OCI-LY7 (cell line): ENCODE measurements at regions not wholly inside any gene's neighbourhood (a gene's known extent, or its start where the extent isn't known, plus 50 kb on each side); places are given as distances from the start of the nearest gene placed in this dataset.

Source experiments
- BruUV-seq: library from RNA; stranded (reverse); fragments of 400-500 nt; replicated peaks from 2 replicates; lab custom pipeline; 2021; lab: Mats Ljungman, UMichigan
- CTCF ChIA-PET: fragments of 300-600 bp; sonication (Branson Sonifier 250); formaldehyde crosslinking; loops from one replicate; lab custom pipeline; 2022; ENCODE audit warnings: antibody characterized with exemption; ENCODE audit not compliant: unreplicated experiment; lab: Charles Lee
- POLR2A ChIA-PET: fragments of 300-600 bp; sonication (Branson Sonifier 250); formaldehyde crosslinking; loops from one replicate; lab custom pipeline; 2022; ENCODE audit warnings: antibody characterized with exemption; lab: Charles Lee
- DNase-seq: peaks from one replicate; pipeline ENCODE4 v3.0.0-alpha.2; 2015; ENCODE audit warnings: low spot score
- H2AFZ ChIP-seq: fragments of 200-600 bp; sonication (generic), shearing (Covaris generic); 2 replicates; pipeline ENCODE4 v1.6.1; 2014; ENCODE audit warnings: mild to moderate bottlenecking, antibody characterized with exemption, low read length, moderate library complexity
- H3K27ac ChIP-seq: fragments of 200-600 bp; sonication (generic); 2 replicates; pipeline ENCODE4 v1.5.1; 2014; ENCODE audit warnings: mixed run types, low read depth, mild to moderate bottlenecking, moderate library complexity, low read length, inconsistent platforms; ENCODE audit not compliant: poor library complexity, severe bottlenecking
- H3K36me3 ChIP-seq: fragments of 200-600 bp; sonication (generic); 2 replicates; pipeline ENCODE4 v1.6.1; 2014; ENCODE audit warnings: mild to moderate bottlenecking, antibody characterized with exemption, low read length, moderate library complexity, mixed read lengths; ENCODE audit not compliant: insufficient read depth
- H3K4me1 ChIP-seq: fragments of 200-600 bp; sonication (generic); 2 replicates; pipeline ENCODE4 v1.5.1; 2014; ENCODE audit warnings: mild to moderate bottlenecking, low read length; ENCODE audit not compliant: insufficient read depth, poor library complexity, severe bottlenecking
- H3K4me2 ChIP-seq: fragments of 200-600 bp; sonication (generic); 2 replicates; pipeline ENCODE4 v1.6.1; 2014; ENCODE audit warnings: mild to moderate bottlenecking, low read length
- H3K4me3 ChIP-seq: fragments of 200-600 bp; sonication (generic); 2 replicates; pipeline ENCODE4 v1.5.1; 2014; ENCODE audit warnings: mild to moderate bottlenecking, low read depth, low read length; ENCODE audit not compliant: poor library complexity, severe bottlenecking
- H3K79me2 ChIP-seq: fragments of 200-600 bp; sonication (generic); 2 replicates; pipeline ENCODE4 v1.6.1; 2016; ENCODE audit warnings: low read depth, mild to moderate bottlenecking, low read length, moderate library complexity, mixed read lengths; ENCODE audit not compliant: insufficient read depth
- H3K9me2 ChIP-seq: fragments of 200-600 bp; sonication (generic); 2 replicates; pipeline ENCODE4 v1.6.1; 2016; ENCODE audit warnings: mild to moderate bottlenecking, low read length, mixed read lengths; ENCODE audit not compliant: insufficient read depth
- H3K9me3 ChIP-seq: fragments of 200-600 bp; sonication (generic); 2 replicates; pipeline ENCODE4 v1.6.1; 2014; ENCODE audit warnings: mild to moderate bottlenecking, mixed run types, low read length, mixed read lengths
- H4K20me1 ChIP-seq: fragments of 200-600 bp; sonication (generic); 2 replicates; pipeline ENCODE4 v1.6.1; 2014; ENCODE audit warnings: mild to moderate bottlenecking, antibody characterized with exemption, low read length, moderate library complexity, mixed read lengths; ENCODE audit not compliant: insufficient read depth
- CTCF ChIP-seq: fragments of 200-600 bp; sonication (generic); conservative IDR thresholded peaks from 2 replicates; pipeline ENCODE4 v1.5.1; 2014; ENCODE audit warnings: mild to moderate bottlenecking, antibody characterized with exemption, low read length, moderate library complexity, mixed read lengths
- EZH2phosphoT487 ChIP-seq: fragments of 200-600 bp; sonication (generic); IDR thresholded peaks from 2 replicates; pipeline ENCODE4 v1.6.1; 2018; ENCODE audit warnings: low read depth, borderline replicate concordance, mild to moderate bottlenecking, mixed run types, antibody characterized with exemption, low read length, moderate library complexity, mixed read lengths
- intact Hi-C: fragments of 100-400 bp; cut with micrococcal nuclease; formaldehyde crosslinking; loops from one replicate; pipeline ENCODE4 v1.10.0; 2022; ENCODE audit not compliant: unreplicated experiment

DNA sequence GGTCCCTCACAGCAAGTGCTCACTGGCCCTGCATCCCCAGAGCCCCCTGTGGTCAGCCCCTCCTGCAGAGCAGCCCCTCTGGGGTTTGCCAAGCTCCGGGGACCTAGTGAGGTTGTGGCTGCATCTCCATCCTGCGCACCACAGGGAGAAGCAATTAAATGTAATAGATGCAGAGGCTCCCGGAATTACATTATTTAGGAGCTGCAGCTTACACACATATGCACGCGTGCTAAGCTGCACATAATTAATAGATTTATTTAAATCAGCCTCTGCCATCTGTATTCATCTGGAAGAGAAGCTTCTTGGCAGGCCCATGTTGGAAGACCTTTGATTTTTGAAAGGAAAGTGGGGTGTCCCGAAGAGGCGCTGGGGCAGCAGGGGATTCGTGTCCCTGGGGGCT lies 1271.5 kb downstream of the BRD1 start:
- Histone ChIP-seq H3K9me2 (no peaks in the 10 kb centered on the region), H3K79me2 (no peaks in the 10 kb centered on the region), H3K4me1 (no peaks in the 10 kb centered on the region), H3K9me3 (no peaks in the 10 kb centered on the region), H3K27ac (no peak overlapping the region), H3K36me3 (no peaks in the 10 kb centered on the region), H3K4me3 (no peak overlapping the region), H4K20me1 (no peaks in the 10 kb centered on the region), H3K4me2 (no peak overlapping the region), H2AFZ (no peak overlapping the region)
- POLR2A ChIA-PET, result no interaction called here
- DNase-seq, result no peak
- no TSS peak for BruUV-seq
- TF ChIP-seq CTCF (no peak), EZH2phosphoT487 (no peak)
- intact Hi-C loops, result no loop called here
- CTCF ChIA-PET, result no interaction called here

DNA sequence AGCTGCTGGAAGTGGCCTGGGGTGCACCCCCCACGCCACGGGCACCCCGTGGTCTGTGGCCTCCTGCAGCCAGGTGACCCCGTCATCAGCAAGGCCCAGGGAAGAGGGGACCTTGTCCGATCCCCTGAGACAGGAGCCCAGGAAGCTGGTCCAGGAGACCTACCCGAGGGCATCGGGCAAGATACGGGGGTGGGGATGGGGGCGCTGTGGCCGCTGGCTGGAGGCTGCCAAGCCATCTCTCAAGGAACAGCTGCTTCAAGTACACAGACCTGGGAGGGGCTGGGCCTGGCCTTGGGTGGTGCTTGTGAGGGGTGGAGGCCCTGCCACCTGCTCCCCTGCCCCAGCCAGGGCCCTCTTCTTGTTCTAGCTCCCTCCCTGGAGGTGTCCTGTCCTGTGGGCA lies 1272.1 kb downstream of the BRD1 start:
- Histone ChIP-seq H3K27ac (no peak overlapping the region), H3K36me3 (no peaks in the 10 kb centered on the region), H3K9me3 (no peaks in the 10 kb centered on the region), H2AFZ (no peak overlapping the region), H3K4me2 (no peak overlapping the region), H4K20me1 (no peaks in the 10 kb centered on the region), H3K4me3 (no peak overlapping the region), H3K4me1 (no peaks in the 10 kb centered on the region), H3K79me2 (no peaks in the 10 kb centered on the region), H3K9me2 (no peaks in the 10 kb centered on the region)
- no peak for TF ChIP-seq EZH2phosphoT487
- no peak for TF ChIP-seq CTCF
- ChIA-PET POLR2A (no interaction called here), CTCF (no interaction called here)
- intact Hi-C loops, result no loop called here
- DNase-seq, result no peak
- BruUV-seq, result no TSS peak

GRCh38 chr22:48554893-48555572 lies 1272.6 kb downstream of the BRD1 start:
- H3K36me3 ChIP-seq, result no peaks in the 10 kb centered on the region

More at GRCh38 chr22:48554893-48555572, 1272.6 kb downstream of the BRD1 start:
- no peaks in the 10 kb centered on the region for H4K20me1 ChIP-seq
- H3K27ac ChIP-seq, result no peak overlapping the region
- DNase-seq, result no peak
- TF ChIP-seq EZH2phosphoT487, result no peak
- no peak overlapping the region for H2AFZ ChIP-seq
- H3K4me1 ChIP-seq, result no peaks in the 10 kb centered on the region
- ChIA-PET CTCF (no interaction called here), POLR2A (no interaction called here)
- H3K79me2 ChIP-seq, result no peaks in the 10 kb centered on the region
- BruUV-seq, result no TSS peak
- intact Hi-C loops, result no loop called here
- no peaks in the 10 kb centered on the region for H3K9me2 ChIP-seq
- no peak overlapping the region for H3K4me3 ChIP-seq
- H3K9me3 ChIP-seq, result no peaks in the 10 kb centered on the region
- no peak overlapping the region for H3K4me2 ChIP-seq
